ENCODE measurements at regions not wholly inside any gene's neighbourhood (a gene's known extent, or its start where the extent isn't known, plus 50 kb on each side); places are given as distances from the start of the nearest gene placed in this dataset.

DNA sequence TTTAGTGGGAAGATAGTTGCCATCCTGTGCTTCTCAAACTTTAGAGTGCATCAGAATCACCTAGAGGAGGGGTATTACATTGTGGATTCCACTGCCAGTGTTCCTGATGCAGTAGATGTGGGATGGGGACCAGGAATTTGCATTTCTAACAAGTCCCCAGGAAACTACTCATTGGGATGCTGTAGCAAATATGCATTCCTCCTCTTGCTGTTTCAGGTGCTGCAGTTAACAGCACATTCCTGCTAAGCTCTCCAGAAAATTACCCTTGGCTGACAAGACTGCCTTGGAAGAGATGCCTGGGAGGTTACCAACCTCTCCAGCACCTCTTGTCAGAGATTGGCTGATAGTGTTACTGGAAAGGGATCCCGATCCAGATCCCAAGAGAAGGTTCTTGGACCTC is 270.5 kb downstream of the OSTF1 start:
- TF ChIP-seq, protein P1, sequence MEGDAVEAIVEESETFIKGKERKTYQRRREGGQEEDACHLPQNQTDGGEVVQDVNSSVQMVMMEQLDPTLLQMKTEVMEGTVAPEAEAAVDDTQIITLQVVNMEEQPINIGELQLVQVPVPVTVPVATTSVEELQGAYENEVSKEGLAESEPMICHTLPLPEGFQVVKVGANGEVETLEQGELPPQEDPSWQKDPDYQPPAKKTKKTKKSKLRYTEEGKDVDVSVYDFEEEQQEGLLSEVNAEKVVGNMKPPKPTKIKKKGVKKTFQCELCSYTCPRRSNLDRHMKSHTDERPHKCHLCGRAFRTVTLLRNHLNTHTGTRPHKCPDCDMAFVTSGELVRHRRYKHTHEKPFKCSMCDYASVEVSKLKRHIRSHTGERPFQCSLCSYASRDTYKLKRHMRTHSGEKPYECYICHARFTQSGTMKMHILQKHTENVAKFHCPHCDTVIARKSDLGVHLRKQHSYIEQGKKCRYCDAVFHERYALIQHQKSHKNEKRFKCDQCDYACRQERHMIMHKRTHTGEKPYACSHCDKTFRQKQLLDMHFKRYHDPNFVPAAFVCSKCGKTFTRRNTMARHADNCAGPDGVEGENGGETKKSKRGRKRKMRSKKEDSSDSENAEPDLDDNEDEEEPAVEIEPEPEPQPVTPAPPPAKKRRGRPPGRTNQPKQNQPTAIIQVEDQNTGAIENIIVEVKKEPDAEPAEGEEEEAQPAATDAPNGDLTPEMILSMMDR (IDR thresholded peaks at IDR 0.05; ENCODE audit: poor library complexity, severe bottlenecking) = no peak
- TF ChIP-seq EZH2 (IDR thresholded peaks at IDR 0.05; ENCODE audit: borderline replicate concordance, insufficient read depth, low read length, poor library complexity, severe bottlenecking) = no peak
- TF ChIP-seq RAD21 (conservative IDR thresholded peaks at IDR 0.05) = no peak
- TF ChIP-seq POLR2AphosphoS5 (IDR thresholded peaks at IDR 0.05) = no peak
- TF ChIP-seq, protein P2, sequence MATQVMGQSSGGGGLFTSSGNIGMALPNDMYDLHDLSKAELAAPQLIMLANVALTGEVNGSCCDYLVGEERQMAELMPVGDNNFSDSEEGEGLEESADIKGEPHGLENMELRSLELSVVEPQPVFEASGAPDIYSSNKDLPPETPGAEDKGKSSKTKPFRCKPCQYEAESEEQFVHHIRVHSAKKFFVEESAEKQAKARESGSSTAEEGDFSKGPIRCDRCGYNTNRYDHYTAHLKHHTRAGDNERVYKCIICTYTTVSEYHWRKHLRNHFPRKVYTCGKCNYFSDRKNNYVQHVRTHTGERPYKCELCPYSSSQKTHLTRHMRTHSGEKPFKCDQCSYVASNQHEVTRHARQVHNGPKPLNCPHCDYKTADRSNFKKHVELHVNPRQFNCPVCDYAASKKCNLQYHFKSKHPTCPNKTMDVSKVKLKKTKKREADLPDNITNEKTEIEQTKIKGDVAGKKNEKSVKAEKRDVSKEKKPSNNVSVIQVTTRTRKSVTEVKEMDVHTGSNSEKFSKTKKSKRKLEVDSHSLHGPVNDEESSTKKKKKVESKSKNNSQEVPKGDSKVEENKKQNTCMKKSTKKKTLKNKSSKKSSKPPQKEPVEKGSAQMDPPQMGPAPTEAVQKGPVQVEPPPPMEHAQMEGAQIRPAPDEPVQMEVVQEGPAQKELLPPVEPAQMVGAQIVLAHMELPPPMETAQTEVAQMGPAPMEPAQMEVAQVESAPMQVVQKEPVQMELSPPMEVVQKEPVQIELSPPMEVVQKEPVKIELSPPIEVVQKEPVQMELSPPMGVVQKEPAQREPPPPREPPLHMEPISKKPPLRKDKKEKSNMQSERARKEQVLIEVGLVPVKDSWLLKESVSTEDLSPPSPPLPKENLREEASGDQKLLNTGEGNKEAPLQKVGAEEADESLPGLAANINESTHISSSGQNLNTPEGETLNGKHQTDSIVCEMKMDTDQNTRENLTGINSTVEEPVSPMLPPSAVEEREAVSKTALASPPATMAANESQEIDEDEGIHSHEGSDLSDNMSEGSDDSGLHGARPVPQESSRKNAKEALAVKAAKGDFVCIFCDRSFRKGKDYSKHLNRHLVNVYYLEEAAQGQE (IDR thresholded peaks at IDR 0.05; ENCODE audit: borderline replicate concordance) = no peak
- no peak for TF ChIP-seq TAF1 (IDR thresholded peaks at IDR 0.05; ENCODE audit: low read depth)
- TF ChIP-seq EP300 (conservative IDR thresholded peaks at IDR 0.05; ENCODE audit: poor library complexity, severe bottlenecking) = no peak
- no peak for TF ChIP-seq MXI1 (conservative IDR thresholded peaks at IDR 0.05; ENCODE audit: poor library complexity, severe bottlenecking)
- no peak for TF ChIP-seq SMC3 (conservative IDR thresholded peaks at IDR 0.05; ENCODE audit: poor library complexity)
